Hepatocyte (in vitro differentiated cells): ENCODE measurements at regions not wholly inside any gene's neighbourhood (a gene's known extent, or its start where the extent isn't known, plus 50 kb on each side); places are given as distances from the start of the nearest gene placed in this dataset.

Experiments
- CTCF ChIP-seq: fragments of 200-600 bp; sonication (generic); IDR thresholded peaks from 2 replicates; pipeline ENCODE4 v1.5.1; 2016; ENCODE audit warnings: antibody characterized with exemption, mild to moderate bottlenecking; ENCODE audit not compliant: poor library complexity
- EZH2 ChIP-seq: fragments of 200-600 bp; sonication (generic); IDR thresholded peaks from 2 replicates; pipeline ENCODE4 v1.6.1; 2016; ENCODE audit warnings: antibody characterized with exemption, mild to moderate bottlenecking, borderline replicate concordance

DNA sequence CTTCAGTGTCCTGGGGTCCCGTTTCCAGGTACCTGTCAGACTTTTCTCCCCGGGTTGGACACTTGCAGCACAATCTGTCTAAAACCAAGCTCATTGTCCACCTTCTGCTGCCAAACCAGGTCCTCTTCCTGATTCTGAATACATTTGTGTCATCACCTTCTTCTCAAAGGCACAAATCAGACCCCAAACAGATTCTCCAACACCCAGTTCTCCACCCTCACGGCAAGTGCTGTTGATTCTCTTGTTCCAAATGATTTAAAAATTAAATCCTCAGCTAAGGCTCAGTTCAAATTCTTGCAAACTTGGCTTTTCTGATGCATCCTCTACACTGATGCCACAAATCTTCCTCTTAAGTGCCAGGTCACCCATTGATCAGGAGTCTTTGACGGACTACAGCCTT, 122.5 kb upstream of the LDB2 start:
- TF ChIP-seq CTCF (no peak), EZH2 (no peak)
